Mammary epithelial cell (primary cell): ENCODE measurements at regions not wholly inside any gene's neighbourhood (a gene's known extent, or its start where the extent isn't known, plus 50 kb on each side); places are given as distances from the start of the nearest gene placed in this dataset.

ENCODE experiments used
- EZH2 ChIP-seq: IDR thresholded peaks from 2 replicates; pipeline ENCODE4 v1.6.1; 2012; ENCODE audit warnings: low read length, inconsistent platforms, borderline replicate concordance
- TF ChIP-seq, protein P1 (sequence below), 2 donors: IDR thresholded peaks in 1 of 2; conservative IDR thresholded peaks in 1 of 2; 2 replicates each; pipeline ENCODE4 v1.5.1; 2011 to 2012; ENCODE audit warnings: inconsistent platforms in 2 of 2, low read length in 2 of 2, mild to moderate bottlenecking in 2 of 2, control low read depth in 1 of 2, low read depth in 1 of 2; ENCODE audit not compliant: insufficient read depth in 1 of 2; ENCODE audit errors: extremely low read depth in 1 of 2

DNA sequence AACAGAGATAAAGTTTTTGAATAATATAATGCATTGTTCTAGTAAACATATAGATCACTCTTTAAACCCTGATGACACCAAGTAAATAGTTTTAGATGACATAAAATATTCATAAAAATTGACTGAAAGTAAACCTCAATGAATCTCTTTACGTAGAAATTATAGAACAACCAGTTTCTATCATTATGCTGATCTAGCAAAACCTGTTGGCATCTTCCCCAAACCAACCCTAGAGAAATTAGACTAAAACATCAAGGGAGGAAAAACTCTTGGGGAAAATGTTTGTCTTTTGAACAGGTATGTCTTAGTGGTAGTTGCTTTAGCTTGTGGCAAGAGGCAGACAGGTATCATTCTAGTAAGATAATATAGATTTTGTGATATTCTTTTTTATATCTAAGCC, 747.0 kb upstream of the CDH6 start:
- TF ChIP-seq, protein P1, sequence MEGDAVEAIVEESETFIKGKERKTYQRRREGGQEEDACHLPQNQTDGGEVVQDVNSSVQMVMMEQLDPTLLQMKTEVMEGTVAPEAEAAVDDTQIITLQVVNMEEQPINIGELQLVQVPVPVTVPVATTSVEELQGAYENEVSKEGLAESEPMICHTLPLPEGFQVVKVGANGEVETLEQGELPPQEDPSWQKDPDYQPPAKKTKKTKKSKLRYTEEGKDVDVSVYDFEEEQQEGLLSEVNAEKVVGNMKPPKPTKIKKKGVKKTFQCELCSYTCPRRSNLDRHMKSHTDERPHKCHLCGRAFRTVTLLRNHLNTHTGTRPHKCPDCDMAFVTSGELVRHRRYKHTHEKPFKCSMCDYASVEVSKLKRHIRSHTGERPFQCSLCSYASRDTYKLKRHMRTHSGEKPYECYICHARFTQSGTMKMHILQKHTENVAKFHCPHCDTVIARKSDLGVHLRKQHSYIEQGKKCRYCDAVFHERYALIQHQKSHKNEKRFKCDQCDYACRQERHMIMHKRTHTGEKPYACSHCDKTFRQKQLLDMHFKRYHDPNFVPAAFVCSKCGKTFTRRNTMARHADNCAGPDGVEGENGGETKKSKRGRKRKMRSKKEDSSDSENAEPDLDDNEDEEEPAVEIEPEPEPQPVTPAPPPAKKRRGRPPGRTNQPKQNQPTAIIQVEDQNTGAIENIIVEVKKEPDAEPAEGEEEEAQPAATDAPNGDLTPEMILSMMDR (conservative IDR thresholded peaks at IDR 0.05 in 1 of 2, IDR thresholded peaks at IDR 0.05 in 1 of 2; ENCODE audit: extremely low read depth in 1 of 2, insufficient read depth in 1 of 2, low read depth in 1 of 2, low read length in 2 of 2), result no peak
- no peak for TF ChIP-seq EZH2
